GM12891 (cell line): ENCODE measurements at regions not wholly inside any gene's neighbourhood (a gene's known extent, or its start where the extent isn't known, plus 50 kb on each side); places are given as distances from the start of the nearest gene placed in this dataset.

ENCODE experiments used
- POLR2AphosphoS5 ChIP-seq: IDR thresholded peaks from 2 replicates; pipeline ENCODE4 v1.6.1; 2011; ENCODE audit warnings: low read depth, low read length, control low read depth
- TAF1 ChIP-seq: IDR thresholded peaks from 2 replicates; pipeline ENCODE4 v1.6.1; 2011; ENCODE audit warnings: low read depth, low read length, control low read depth

- TF ChIP-seq TAF1 (no peak), POLR2AphosphoS5 (no peak)
Observed at GRCh38 chr5:106730912-106731311, 939.8 kb downstream of the EFNA5 start.
